ENCODE measurements at regions not wholly inside any gene's neighbourhood (a gene's known extent, or its start where the extent isn't known, plus 50 kb on each side); places are given as distances from the start of the nearest gene placed in this dataset.

DNA sequence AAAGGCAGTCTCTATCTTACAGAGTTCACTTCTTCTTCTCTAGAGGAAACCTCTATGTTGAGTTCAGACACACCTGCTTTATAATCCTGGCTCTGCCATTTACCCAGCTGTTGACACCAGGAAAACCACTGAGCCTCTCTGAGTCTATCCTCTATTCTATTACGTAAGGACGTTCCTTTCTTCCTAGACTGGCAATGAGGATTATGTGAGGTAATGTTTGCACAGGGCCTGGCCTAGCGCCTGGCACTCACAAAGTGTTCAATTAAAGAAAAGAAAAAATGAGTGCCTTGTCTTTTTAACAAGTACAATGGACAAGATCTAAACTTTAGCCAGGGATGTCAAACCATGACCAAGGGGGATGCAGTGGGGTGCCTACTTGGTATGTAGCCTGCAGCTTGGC lies 641.9 kb upstream of the TBX3 start:
- TF ChIP-seq SP1 (IDR thresholded peaks at IDR 0.05) (no peak), ZNF384 (IDR thresholded peaks at IDR 0.05) (no peak), FOXM1 (IDR thresholded peaks at IDR 0.05; ENCODE audit: borderline replicate concordance) (no peak), FOXK2 (IDR thresholded peaks at IDR 0.05) (no peak), TARDBP (IDR thresholded peaks at IDR 0.05) (no peak), ELF4 (IDR thresholded peaks at IDR 0.05) (no peak)
